SKM-1 treated with dmso at 0.1 percent for 144 hours (cell line): ENCODE measurements at regions not wholly inside any gene's neighbourhood (a gene's known extent, or its start where the extent isn't known, plus 50 kb on each side); places are given as distances from the start of the nearest gene placed in this dataset.

Source experiments
- DNase-seq: peaks from one replicate; lab custom pipeline; 2025; ENCODE audit not compliant: unreplicated experiment; lab: John Stamatoyannopoulos, UW

DNA sequence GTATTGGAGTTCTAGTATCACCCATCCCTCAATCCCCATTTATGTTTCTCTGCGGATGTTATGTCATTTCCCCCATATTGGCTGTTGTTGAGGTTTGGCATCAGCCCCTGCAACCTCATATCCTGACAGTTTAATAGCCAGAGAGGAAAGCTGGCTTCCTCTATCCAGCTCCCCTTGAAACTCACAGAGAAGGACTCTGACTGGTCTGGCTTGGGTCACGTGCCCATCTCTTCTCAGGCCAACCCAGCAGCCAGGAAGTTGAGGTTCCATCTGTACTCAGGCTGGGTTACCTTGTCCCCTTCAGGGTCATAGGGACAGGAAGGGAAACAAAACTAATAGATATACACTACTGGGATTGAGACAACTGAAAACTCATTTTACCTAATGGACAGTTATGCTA, 148.0 kb upstream of the SLC14A2 start:
- DNase-seq: no peak

DNA sequence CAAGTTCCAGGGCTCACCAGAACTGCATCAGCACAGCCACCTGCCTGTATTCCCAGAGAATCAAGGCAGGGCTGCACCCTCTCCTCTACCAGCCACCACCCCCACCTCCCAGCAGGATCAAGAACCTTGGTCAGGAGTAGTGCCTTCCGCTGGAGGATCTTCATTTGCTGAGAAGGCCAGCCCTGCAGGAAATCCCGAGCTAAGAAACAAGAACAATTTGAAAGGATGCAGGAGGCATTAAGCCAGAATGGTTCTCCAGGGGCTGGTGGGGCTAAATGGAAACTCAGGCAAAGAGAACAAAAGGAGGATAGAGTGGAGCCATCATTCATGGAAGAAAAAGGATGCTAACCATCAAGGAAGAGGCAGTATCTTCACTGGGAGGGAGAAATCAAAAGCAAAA, 147.3 kb upstream of the SLC14A2 start:
- no peak for DNase-seq

- no peak for DNase-seq
Measured at GRCh38 chr18:45478889-45479288, 136.4 kb upstream of the SLC14A2 start.

GRCh38 chr18:45480219-45481015, 134.9 kb upstream of the SLC14A2 start:
- no peak for DNase-seq

- DNase-seq: no peak
Measured at GRCh38 chr18:45481821-45482220, 133.5 kb upstream of the SLC14A2 start.

DNA sequence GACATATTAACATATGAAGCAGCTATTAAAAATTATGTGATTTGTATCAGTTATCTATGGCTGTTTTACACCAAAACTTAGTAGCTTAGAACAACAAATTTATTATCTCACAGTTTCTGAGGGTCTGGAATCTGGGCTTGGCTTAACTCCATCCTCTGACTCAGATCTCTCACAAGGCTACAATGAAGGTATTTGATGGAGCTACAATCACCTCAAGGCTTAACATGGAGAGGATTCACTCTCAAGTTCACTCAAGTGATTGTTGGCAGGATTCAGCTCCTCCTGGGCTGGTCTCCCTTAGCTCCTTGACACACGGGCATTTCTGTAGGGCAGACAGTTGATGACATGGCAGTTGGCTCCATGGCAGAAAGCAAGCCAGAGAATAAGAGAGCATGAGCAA, 133.0 kb upstream of the SLC14A2 start:
- DNase-seq: no peak

GRCh38 chr18:45487581-45487980, 127.7 kb upstream of the SLC14A2 start:
- no peak for DNase-seq

DNA sequence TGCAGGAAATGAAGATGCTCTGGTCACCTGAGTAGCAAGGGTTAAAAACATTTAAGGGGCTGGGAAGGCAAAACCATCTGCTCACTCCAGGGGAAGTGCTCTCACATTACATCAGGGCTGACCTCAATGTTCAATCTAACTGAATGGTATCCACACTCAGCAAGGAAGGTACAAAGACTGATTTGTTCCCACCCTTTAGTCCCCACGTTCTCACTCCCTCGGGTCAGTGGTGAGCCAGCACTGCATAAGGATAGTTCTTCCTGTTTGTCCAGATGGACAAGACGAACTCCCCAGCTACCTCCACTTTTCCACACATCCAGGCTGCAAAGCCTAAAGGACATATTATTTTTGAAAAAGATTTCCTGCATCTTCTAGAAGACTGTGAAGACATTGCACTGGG, 126.6 kb upstream of the SLC14A2 start:
- DNase-seq: no peak

DNA sequence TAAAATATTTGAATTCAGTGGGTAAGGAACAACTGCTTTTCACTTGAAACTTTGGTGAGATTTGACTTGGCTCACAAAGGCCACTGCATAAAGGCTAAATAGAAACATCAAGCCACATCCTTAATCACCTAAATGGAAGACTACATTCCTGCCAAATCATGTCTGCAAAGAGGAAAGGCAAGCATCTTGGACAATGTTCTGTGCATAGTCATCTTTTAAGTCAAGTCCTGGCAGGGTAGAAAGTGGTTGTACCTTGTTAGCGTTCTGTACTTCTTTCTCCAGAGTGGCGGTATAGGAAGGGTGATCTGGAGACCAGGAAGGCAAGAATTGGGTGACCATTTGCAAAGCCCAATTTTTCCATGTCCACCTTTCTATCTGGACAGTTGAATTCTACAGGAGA, 121.4 kb upstream of the SLC14A2 start:
- no peak for DNase-seq

DNA sequence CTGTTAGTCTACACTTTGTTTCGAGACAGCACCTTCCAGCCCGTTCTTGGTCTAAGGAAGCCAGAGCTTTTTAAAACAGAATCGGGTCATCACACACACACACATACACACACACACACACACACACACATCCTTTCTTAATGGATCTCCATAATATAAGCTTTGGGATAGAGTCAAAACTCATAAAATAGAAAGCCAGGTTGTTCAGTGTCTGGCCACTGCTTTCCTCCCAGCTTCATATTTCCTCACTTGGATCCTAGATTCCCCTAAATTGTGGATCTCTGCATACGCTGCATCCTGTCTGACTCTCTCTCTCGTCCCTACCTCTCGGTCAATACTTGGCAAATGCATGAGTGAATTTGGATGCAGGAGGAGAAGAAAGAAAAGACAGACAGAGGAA, 120.5 kb upstream of the SLC14A2 start:
- no peak for DNase-seq

GRCh38 chr18:45496741-45497140, 118.5 kb upstream of the SLC14A2 start:
- no peak for DNase-seq

- DNase-seq: no peak
Measured at GRCh38 chr18:45497595-45498286, 117.5 kb upstream of the SLC14A2 start.

GRCh38 chr18:45498287-45498658, 117.0 kb upstream of the SLC14A2 start:
- DNase-seq: no peak

DNA sequence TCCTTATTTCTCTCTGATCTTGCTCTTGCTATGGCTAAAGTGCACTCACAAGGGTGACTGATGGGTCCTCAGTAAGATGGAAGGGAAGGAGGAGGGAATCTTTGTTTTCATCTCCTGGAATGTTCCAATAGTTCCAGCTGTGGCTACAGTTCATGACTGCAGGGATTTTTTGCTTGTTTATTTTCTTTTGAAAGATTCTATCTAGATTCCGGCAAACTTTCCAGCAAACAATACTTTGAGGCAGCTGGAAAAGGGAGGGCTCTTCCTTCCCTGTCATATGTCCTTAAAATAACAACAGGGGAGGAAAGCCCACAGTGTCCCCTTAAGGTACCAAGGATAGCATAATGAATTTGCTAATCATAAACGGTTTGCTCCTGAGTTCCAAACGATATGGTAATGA, 111.3 kb upstream of the SLC14A2 start:
- DNase-seq: no peak

DNA sequence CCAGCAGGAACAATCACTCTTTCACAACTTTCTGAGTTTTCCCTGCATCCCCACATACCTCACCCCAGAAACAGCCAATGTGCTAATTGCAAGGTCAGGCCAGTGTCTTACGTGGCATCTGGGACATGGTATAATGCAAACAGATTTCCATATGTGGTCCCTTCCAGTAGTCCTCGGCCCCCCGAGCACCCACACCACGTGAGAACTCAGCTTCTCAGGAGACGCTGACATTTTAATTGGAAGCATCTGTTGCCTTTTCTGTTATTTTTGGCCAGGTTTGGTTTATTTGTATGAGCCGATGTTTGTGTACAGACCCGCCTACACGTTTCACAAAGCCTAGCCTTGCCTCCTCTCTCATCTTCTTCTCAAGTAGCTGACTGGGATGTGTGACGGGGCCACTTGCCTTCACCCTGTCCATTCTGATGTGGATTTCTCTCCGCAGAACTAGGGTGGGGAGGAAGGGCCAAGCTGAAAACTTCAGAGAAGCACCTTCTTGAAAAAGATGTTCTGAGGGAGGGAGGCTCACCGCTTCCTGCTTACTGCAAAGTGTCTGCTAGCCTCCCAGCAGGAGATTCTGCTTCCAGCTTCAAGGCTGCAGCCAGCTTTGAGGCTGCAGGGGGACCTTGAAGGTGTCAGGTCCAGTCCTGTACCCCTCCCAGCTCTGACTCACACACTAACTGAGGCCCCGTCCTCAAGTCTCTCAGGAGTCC, 109.6 kb upstream of the SLC14A2 start:
- no peak for DNase-seq

- DNase-seq: no peak
Measured at GRCh38 chr18:45506951-45507350, 108.3 kb upstream of the SLC14A2 start.

GRCh38 chr18:45509535-45509934, 105.7 kb upstream of the SLC14A2 start:
- no peak for DNase-seq

DNA sequence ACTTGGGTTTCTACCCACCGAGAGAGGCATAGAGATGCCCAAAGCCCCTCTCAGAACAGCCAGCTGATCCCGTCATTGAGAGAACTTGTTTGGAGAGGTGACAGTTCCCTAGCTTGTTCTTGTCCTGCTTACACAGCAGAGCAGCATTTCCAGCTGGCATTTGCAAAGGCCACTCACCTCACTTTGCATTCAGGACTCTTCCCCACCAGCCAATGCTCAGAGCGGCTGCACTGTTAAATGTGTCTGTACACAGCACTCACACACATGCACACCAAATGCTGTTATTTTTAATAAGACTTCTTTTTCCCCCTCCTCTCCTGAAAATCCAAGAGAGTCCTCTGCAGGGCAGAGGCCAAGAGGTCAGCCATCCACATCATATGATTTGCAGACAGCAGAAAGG, 104.6 kb upstream of the SLC14A2 start:
- no peak for DNase-seq

GRCh38 chr18:45512363-45512953, 102.8 kb upstream of the SLC14A2 start:
- no peak for DNase-seq

DNA sequence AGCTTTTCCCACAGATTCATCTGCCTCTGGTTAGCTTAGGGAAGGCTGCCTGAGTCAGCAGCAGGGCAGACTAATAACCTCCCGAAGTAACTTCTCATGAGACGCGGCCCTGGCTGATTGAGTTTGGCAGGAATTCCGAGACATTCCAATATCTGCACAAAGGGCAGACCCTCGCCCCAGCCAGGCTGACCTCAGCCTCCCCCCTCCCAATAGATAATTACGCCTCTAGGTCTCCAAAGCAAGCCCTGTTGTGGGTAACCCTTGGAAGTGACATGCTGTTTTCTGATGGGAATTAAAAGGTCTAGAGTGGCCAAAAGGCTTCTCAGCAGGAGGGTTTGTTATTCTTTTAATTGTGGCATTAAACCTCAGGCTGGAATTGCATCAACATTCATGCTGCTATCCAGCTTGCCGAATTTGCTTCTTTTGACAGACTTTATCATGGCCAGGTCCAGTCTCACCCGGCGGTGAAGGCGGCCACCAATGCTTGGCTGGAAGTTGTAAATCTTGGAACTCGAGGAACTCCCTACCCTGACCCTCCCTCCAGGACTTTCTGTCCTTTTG, 98.0 kb upstream of the SLC14A2 start:
- DNase-seq: no peak
